ENCODE measurements at regions not wholly inside any gene's neighbourhood (a gene's known extent, or its start where the extent isn't known, plus 50 kb on each side); places are given as distances from the start of the nearest gene placed in this dataset.
"Not testable (repeated sequence)": the region's sequence is repeated elsewhere in the genome, so short reads cannot be mapped to it uniquely, and the experiment has no call there.

GRCh38 chr2:222364285-222364895 is 60.0 kb upstream of the SGPP2 start:
- peaks cover 3% of the 10 kb centered on the region for H3K27me3 Mint-ChIP-seq
- ATAC-seq (ENCODE audit: low read depth) (no peak), DNase-seq (no peak)
- H2AFZ ChIP-seq (ENCODE audit: insufficient read depth, low read depth, low read length, poor library complexity, severe bottlenecking): no peak overlapping the region
- ChIA-PET POLR2A (no interaction called here), CTCF (no interaction called here)
- H3K27me3 ChIP-seq (replicated peaks in 1 of 4; ENCODE audit: control extremely low read depth in 1 of 4, control insufficient read depth in 3 of 4, insufficient read depth in 4 of 4, low read length in 3 of 4): no peaks in the 10 kb centered on the region
- no peaks in the 10 kb centered on the region for H4K20me1 ChIP-seq (ENCODE audit: control insufficient read depth, insufficient read depth, low read length, poor library complexity, severe bottlenecking)
- H3K4me3 ChIP-seq (ENCODE audit: control extremely low read depth in 1 of 5, extremely low read depth in 1 of 5, insufficient read depth in 1 of 5, low read depth in 2 of 5, low read length in 4 of 5): no peak overlapping the region
- H3K27ac Mint-ChIP-seq: no peak overlapping the region
- H3K4me1 ChIP-seq (ENCODE audit: control insufficient read depth in 2 of 2, insufficient read depth in 2 of 2, low read length in 2 of 2): no peaks in the 10 kb centered on the region
- H3K4me3 Mint-ChIP-seq: no peak overlapping the region
- intact Hi-C loops (cut with micrococcal nuclease): no loop called here
- H3K9ac ChIP-seq (ENCODE audit: low read length): no peak overlapping the region
- no peaks in the 10 kb centered on the region for H3K4me1 Mint-ChIP-seq
- H3K9me3 ChIP-seq (ENCODE audit: control extremely low read depth in 1 of 3, control insufficient read depth in 2 of 3, insufficient read depth in 1 of 3, low read length in 2 of 3): peaks cover 0 to 4% (median 0%) of the 10 kb centered on the region in 3 donors
- H3K36me3 ChIP-seq (replicated peaks in 1 of 2; ENCODE audit: control extremely low read depth in 1 of 2, control insufficient read depth in 1 of 2, extremely low read depth in 1 of 2, insufficient read depth in 2 of 2, low read length in 1 of 2): no peaks in the 10 kb centered on the region
- WGBS (ENCODE audit: insufficient coverage): 0% methylated on average over 1 of the region's 3 CpGs
- H3K9me3 Mint-ChIP-seq (ENCODE audit: insufficient read depth): peaks cover 2% of the 10 kb centered on the region
- H3K79me2 ChIP-seq (ENCODE audit: control insufficient read depth, insufficient read depth, low read length): no peaks in the 10 kb centered on the region
- no peak overlapping the region for H3K27ac ChIP-seq (ENCODE audit: low read length in 2 of 2)
- TF ChIP-seq EZH2 (IDR thresholded peaks at IDR 0.05; ENCODE audit: borderline replicate concordance, insufficient read depth, low read depth, low read length, poor library complexity, severe bottlenecking) (no peak), CTCF (IDR thresholded peaks at IDR 0.05) (no peak)
- no peak overlapping the region for H3K4me2 ChIP-seq (replicated peaks; ENCODE audit: low read depth, low read length, poor library complexity, severe bottlenecking)

GRCh38 chr2:222368280-222368679 is 56.1 kb upstream of the SGPP2 start:
- H3K4me3 Mint-ChIP-seq; H2AFZ ChIP-seq (ENCODE audit: insufficient read depth, low read depth, low read length, poor library complexity, severe bottlenecking); H3K4me3 ChIP-seq (ENCODE audit: control extremely low read depth in 1 of 5, extremely low read depth in 1 of 5, insufficient read depth in 1 of 5, low read depth in 2 of 5, low read length in 4 of 5); H3K4me1 Mint-ChIP-seq; POLR2A ChIA-PET; ATAC-seq (ENCODE audit: low read depth); DNase-seq; H3K4me2 ChIP-seq (replicated peaks; ENCODE audit: low read depth, low read length, poor library complexity, severe bottlenecking); H3K9ac ChIP-seq (ENCODE audit: low read length); H3K9me3 Mint-ChIP-seq (ENCODE audit: insufficient read depth); H3K79me2 ChIP-seq (ENCODE audit: control insufficient read depth, insufficient read depth, low read length); H4K20me1 ChIP-seq (ENCODE audit: control insufficient read depth, insufficient read depth, low read length, poor library complexity, severe bottlenecking); H3K9me3 ChIP-seq (ENCODE audit: control extremely low read depth in 1 of 3, control insufficient read depth in 2 of 3, insufficient read depth in 1 of 3, low read length in 2 of 3); H3K27ac Mint-ChIP-seq; H3K27me3 ChIP-seq (replicated peaks in 1 of 4; ENCODE audit: control extremely low read depth in 1 of 4, control insufficient read depth in 3 of 4, insufficient read depth in 4 of 4, low read length in 3 of 4); H3K36me3 ChIP-seq (replicated peaks in 1 of 2; ENCODE audit: control extremely low read depth in 1 of 2, control insufficient read depth in 1 of 2, extremely low read depth in 1 of 2, insufficient read depth in 2 of 2, low read length in 1 of 2); H3K27me3 Mint-ChIP-seq; H3K4me1 ChIP-seq (ENCODE audit: control insufficient read depth in 2 of 2, insufficient read depth in 2 of 2, low read length in 2 of 2); H3K27ac ChIP-seq (ENCODE audit: low read length in 2 of 2); intact Hi-C loops (cut with micrococcal nuclease); CTCF ChIA-PET: not testable (repeated sequence)
- 94% methylated on average over 8 of the region's 8 CpGs for WGBS (ENCODE audit: insufficient coverage)

All from B cell (primary cell).